SIG-M5 (cell line): ENCODE measurements at regions not wholly inside any gene's neighbourhood (a gene's known extent, or its start where the extent isn't known, plus 50 kb on each side); places are given as distances from the start of the nearest gene placed in this dataset.

Source experiments
- DNase-seq: peaks from one replicate; lab custom pipeline; 2025; lab: John Stamatoyannopoulos, UW

GRCh38 chr12:93103154-93103553 lies 174.1 kb upstream of the EEA1 start:
- DNase-seq, result no peak

GRCh38 chr12:93104535-93104934 lies 175.4 kb upstream of the EEA1 start:
- DNase-seq, result no peak

GRCh38 chr12:93106910-93107309 lies 177.8 kb upstream of the EEA1 start:
- DNase-seq, result no peak

- DNase-seq, result no peak
Measured at GRCh38 chr12:93107514-93108312, 178.6 kb upstream of the EEA1 start.

GRCh38 chr12:93108985-93109384 lies 179.9 kb upstream of the EEA1 start:
- no peak for DNase-seq

- DNase-seq, result no peak
Measured at GRCh38 chr12:93109551-93110203, 180.6 kb upstream of the EEA1 start.

GRCh38 chr12:93111773-93112172 lies 182.7 kb upstream of the EEA1 start:
- DNase-seq, result no peak

GRCh38 chr12:93113317-93114006 lies 184.4 kb upstream of the EEA1 start:
- no peak for DNase-seq

- no peak for DNase-seq
Measured at GRCh38 chr12:93115198-93115601, 186.1 kb upstream of the EEA1 start.

- no peak for DNase-seq
Measured at GRCh38 chr12:93115646-93116045, 186.6 kb upstream of the EEA1 start.

GRCh38 chr12:93116632-93117031 lies 187.5 kb upstream of the EEA1 start:
- no peak for DNase-seq

GRCh38 chr12:93121729-93122488 lies 192.8 kb upstream of the EEA1 start:
- no peak for DNase-seq

- DNase-seq, result no peak
Measured at GRCh38 chr12:93122569-93123091, 193.5 kb upstream of the EEA1 start.

- no peak for DNase-seq
Measured at GRCh38 chr12:93125126-93125525, 196.0 kb upstream of the EEA1 start.

GRCh38 chr12:93126069-93126474 lies 197.0 kb upstream of the EEA1 start:
- no peak for DNase-seq

- no peak for DNase-seq
Measured at GRCh38 chr12:93127107-93127560, 198.0 kb upstream of the EEA1 start.

- peak; percentile 76 for DNase-seq
Measured at GRCh38 chr12:93127582-93128331, 198.7 kb upstream of the EEA1 start.

- DNase-seq, result no peak
Measured at GRCh38 chr12:93128332-93128707, 199.2 kb upstream of the EEA1 start.

GRCh38 chr12:93130366-93131054 lies 201.4 kb upstream of the EEA1 start:
- DNase-seq, result no peak

GRCh38 chr12:93133361-93133760 lies 204.3 kb upstream of the EEA1 start:
- DNase-seq, result no peak
